ENCODE measurements at regions not wholly inside any gene's neighbourhood (a gene's known extent, or its start where the extent isn't known, plus 50 kb on each side); places are given as distances from the start of the nearest gene placed in this dataset.

DNA sequence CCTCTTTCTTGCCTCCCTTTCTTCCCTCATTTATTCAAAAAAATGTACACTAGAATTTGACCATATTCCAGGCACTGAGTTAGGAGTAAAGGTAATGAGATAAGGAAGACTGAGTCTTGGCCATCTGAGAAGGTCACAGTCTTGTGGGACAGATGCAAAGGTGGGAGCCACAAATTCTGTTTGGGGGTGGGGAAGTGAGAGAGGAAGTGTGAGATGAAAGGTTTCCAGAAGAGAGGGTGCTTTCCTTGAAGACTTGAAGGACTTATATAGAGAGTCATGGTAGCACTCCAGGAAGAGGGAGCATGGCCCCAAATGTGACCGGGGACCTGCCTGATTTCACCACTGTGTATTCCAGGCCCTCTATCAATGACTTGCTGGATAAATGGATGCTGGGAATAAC, 320.6 kb downstream of the LPIN1 start:
- TF ChIP-seq MAZ (IDR thresholded peaks at IDR 0.05; ENCODE audit: borderline replicate concordance, low read depth, low read length) (no peak), KDM1A (IDR thresholded peaks at IDR 0.05; ENCODE audit: low read depth) (no peak)

Data from A549 (cell line).